Thyroid gland (tissue), 4 donors: ENCODE measurements at regions not wholly inside any gene's neighbourhood (a gene's known extent, or its start where the extent isn't known, plus 50 kb on each side); places are given as distances from the start of the nearest gene placed in this dataset.

ENCODE experiments used
- CTCF ChIP-seq, 6 experiments: fragments of 200-600 bp in 3 of 6; fragments of 450-650 bp in 3 of 6; sonication (generic) in 3 of 6; IDR thresholded peaks; one replicate each; pipeline ENCODE4 v1.5.1; 2016 to 2019; ENCODE audit warnings: antibody characterized with exemption in 6 of 6, mild to moderate bottlenecking in 2 of 6, inconsistent platforms in 1 of 6, moderate library complexity in 1 of 6
- POLR2A ChIP-seq, 2 donors: fragments of 450-650 bp; IDR thresholded peaks; one replicate each; pipeline ENCODE4 v1.6.1; 2017; ENCODE audit warnings: antibody characterized with exemption in 2 of 2, mild to moderate bottlenecking in 2 of 2, moderate library complexity in 1 of 2

- TF ChIP-seq CTCF (IDR thresholded peaks at IDR 0.05) (no peak), POLR2A (IDR thresholded peaks at IDR 0.05) (no peak)
Measured at GRCh38 chr1:10936998-10937901, 75.2 kb upstream of the TARDBP start.
